ENCODE measurements at regions not wholly inside any gene's neighbourhood (a gene's known extent, or its start where the extent isn't known, plus 50 kb on each side); places are given as distances from the start of the nearest gene placed in this dataset.
"Not testable (repeated sequence)": the region's sequence is repeated elsewhere in the genome, so short reads cannot be mapped to it uniquely, and the experiment has no call there.

DNA sequence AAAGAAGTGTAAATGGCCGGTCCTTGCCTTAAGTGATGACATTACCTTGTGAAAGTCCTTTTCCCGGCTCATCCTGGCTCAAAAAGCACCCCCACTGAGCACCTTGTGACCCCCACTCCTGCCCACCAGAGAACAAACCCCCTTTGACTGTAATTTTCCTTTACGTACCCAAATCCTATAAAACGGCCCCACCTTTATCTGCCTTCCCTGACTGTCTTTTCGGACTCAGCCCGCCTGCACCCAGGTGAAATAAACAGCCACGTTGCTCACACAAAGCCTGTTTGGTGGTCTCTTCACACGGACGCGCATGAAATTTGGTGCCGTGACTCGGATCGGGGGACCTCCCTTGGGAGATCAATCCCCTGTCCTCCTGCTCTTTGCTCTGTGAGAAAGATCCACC is 112.4 kb downstream of the NPY start:
- DNase-seq: not testable (repeated sequence)

DNA sequence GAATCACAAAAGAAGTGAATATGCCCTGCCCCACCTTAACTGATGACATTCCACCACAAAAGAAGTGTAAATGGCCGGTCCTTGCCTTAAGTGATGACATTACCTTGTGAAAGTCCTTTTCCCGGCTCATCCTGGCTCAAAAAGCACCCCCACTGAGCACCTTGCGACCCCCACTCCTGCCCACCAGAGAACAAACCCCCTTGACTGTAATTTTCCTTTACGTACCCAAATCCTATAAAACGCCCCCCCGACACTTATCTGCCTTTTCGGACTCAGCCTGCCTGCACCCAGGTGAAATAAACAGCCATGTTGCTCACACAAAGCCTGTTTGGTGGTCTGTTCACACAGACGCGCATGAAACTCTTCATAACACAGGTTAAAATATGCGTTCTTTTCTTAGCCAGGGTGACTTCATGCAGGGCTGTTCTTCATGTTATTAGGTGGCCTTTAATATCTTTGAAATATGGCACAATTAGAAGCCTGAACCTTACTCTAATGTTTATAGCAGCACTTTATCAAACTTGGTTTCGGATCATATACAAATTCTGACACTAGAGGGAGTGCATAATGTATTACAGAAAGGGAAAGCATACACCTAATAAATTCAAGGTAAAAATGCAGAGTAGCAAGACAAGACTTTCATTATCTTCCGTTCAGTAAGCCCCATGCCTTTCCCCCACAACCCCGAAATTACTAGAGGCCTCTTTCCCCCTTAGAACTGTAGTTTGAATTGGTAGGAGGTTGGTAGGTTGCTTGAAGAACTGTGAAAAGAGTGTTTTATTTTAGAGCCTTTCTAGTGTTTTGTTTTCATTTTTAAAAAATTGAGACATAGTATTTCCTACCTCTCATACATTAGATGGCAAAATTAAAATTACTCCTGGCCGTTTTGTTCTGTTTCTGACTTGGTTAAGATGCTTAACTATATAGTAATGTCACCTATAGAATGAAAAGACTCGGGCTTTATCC is 117.9 kb downstream of the NPY start:
- DNase-seq: peak; percentile 8 to 43

DNA sequence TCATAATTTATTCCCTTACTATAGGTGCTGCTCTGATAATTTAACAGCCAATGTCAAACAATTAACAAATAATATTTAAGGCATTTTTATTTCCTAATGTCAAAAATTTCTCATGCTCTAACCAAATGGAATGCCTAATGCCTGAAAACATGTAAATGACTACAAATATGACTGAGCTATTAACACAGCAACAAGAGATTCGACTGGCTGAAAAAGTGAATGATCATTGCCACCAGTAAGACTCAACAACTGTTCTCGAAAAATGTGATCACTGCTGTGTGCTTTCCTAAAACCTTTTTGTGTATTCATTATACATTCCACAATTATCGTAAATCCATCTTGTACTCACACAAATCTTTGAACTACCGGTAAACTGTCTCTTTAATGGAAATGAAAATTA is 118.7 kb downstream of the NPY start:
- DNase-seq: no peak

DNA sequence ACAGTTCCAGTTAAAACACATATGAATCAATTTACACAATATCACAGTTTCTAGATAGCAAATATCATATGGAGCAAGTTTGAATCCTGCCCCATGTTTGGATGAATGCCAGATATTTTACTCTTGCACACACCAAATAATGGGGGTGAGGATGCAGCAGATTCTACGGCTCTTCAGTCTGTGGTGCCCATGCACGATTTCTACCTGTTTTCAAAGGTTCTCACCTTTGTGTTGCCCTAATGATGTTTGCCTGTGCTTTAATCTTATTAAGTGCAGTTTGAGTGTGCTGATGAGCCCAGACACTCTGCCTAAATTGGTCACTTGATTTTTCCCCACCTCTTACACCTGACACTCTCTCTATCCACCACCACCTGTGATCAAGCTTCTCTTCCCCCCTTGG is 119.6 kb downstream of the NPY start:
- DNase-seq: no peak

DNA sequence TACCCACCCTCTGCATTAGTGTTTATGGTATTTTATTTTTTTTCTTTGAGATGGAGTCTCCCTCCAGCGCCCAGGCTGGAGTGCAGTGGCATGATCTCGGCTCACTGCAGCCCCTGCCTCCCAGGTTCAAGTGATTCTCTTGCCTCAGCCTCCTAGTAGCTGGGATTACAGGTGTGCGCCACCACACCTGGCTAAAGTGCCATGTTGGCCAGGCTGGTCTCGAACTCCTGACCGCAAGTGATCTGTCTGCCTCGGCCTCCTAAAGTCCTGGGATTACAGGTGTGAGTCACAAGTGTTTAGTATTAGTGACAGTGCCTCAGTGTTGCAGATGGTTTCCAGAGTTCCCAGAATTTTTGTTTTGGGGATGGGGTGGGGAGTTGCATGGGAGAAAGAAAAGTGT is 120.3 kb downstream of the NPY start:
- DNase-seq: no peak

DNA sequence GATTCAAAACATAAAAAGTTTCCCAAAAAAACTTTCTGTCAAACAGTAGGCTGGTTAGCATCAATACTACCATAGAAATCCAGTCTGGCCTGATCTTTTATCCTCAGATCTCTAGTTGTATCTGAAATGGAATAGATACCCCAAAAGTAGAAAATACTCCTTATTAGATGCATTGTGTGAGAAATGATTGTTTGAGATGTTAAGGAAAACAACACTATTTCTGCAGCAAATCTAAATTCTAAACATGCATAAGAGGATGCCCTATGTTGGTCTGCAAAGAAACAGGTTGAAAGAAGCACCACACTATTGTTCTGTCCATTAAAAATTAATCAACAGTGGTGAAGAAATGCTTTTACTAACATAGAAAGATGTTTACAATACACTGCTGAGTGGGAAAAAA is 121.0 kb downstream of the NPY start:
- DNase-seq: no peak

DNA sequence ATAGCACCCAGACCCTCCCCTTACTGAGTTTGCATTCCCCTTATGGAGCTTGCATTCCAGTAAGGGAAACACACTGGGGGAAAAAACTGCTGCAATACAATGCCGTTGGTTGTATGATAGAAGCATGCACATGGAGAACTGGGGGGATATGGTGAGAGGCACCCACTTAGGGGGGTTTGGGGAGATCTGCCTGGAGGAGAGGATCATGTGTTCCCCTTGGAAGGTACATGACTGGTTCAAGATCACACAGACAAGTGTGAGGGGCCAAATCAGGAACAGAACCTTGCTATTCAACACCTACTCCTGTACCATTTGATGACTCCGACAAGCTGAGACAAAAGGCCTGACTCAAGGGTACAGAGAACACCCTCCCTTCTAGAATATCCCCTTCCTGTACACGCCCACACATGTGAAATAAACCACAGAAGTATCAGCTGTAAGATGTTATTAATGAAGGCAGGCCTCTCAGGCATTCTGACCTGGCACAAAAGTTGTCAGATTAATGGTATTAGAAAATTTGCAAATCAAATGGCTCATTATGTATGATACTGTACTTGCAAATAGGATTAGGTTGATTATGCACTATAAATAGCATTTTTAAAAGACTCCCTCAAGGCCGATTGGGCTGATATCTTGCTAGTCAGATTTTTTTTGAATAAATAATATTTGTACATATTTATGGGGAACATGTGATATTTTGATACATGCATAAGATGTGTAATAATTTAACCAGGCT is 122.2 kb downstream of the NPY start:
- peak in 1 of 2 experiments; percentile 16 for DNase-seq

DNA sequence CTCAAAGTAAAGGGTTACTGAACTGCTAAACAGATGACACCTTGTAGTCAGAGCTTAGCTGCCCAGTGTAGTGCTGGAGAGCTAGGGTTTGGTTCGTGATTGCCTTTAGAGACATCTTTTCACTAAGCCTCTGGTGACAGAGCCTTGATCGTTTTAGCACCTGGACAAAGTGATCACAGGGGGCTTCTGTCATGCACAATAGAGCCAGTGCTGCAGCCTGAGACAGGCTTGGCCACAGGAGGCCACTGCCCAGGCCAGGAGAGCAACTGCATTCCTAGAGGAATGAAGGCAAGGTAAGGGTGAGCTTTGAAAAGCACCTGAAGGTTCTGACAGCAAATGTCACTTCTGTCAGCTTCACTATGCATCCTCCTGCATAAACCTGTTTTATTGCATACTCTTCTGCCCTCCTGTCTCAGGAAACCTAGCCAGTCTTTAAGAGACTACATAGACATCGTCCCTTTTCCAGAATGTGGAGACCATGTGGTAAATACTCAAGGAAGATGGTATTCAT is 122.9 kb downstream of the NPY start:
- no peak for DNase-seq

DNA sequence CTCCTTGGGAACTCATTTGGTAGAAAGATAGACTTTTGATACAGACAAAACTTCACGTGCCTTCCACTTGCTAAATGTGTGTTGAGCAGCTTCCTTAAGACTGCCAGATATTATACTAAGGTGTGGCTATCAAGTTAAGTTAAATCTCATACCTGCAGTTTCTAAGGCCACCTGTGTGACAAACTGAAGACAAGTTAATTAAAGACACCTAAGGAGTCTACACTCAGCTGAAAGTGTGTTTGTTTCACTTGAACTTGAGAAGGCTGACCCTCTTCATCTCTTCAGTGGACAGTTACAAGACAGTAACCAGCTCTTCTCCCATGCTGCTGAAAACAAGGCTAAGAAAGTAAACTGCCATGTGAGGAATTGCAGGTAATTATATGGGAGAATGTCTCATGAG is 124.0 kb downstream of the NPY start:
- DNase-seq: no peak

DNA sequence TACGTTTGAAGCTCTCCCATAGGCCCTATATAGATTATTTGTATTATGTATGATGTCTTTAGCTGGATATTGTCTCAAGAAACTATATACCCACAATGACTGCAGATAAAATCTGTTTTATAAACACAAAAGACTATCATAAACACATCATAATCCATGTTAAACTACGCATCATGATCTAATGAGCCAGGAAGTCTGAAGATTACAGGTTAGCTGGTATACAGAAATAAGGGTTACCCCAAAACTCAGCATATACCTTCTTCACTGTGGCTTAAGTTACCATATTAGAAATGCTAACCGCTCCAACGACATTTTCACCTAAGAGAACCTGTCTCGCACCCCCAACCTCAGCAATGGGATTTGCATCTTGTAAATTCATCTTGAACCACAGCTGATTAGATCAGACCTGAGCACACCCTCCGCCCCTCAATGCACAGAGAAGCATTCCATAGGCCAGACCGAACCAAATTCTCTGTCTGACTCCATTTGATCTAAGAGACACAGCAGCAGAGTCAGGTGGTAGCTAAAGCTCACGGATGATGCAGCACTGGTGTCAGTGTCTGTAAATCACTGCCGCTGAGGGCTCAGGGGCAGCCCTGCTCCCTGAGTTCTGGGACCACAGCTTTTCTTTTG is 124.9 kb downstream of the NPY start:
- DNase-seq: no peak

DNA sequence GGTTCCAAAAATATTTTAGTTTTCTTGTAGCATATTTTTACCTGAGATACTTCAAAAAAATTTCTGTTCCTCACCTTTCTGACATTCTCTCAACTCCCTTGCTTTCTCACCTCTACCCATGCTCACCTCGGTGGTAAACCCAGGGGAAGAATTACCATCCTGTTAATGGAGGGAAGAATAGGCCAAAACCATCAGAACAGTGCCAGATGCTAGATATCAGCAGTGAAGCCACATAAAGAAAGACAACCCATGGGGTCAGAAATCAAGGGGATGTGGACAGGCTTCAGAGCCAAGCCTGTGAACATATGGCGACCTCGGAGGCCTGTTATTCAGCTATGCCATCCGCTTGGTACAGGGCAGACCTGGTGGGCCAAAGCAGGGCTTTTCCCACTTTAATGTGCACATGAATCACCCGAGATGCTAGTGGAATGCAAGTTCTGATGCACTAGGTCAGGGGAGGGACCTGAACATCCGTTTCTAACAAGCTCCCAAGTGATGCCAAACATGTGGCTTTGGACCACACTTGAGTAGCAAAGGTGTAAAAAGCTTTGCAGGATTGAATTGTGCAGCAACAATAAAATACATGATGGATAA is 125.5 kb downstream of the NPY start:
- no peak for DNase-seq

DNA sequence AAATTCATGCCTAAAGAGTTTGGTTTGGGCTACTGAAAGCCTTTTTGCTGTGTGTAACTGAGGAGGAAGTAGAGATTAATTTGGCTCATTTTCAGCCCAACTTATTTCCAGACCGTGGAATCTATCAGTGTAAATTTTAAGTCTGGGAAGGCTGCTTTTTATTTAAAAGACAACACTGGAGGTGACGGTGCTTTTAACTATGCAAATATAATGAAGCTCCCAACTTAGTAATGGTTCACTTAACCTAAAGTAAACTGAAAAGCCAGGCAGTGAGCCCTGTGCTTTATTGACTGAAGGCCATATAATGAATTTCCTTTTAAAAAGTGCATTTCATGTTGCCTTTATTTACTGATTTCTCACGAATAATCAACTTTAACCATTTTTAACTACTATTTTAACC is 127.2 kb downstream of the NPY start:
- no peak for DNase-seq

DNA sequence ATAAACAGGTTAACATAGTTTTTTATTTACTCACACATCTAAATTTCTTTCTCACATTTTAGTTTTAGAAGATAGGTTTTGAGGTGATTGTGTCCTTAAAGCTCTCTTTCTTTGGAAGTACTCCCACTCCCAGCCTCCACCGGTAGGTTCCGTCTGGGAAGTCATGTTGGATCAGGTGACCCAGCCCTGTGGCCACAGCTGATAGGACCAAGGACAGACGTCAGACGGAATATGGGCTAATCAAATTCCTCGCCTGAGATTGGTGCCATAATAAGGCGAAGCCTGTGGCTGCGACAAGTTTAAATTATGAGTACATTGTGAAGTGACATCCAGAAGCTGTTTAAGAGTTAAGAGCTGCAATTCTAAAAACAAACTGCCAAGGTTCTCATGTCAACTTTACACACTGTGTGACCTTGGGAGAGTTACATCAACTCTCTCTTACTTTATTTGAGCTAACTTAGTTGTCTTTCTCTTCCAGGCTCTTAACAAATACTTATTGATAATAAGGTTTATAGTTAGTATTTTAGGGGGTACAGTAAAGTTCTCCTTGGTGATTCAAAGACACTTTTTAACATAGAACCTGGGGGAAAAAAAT is 133.6 kb downstream of the NPY start:
- no peak for DNase-seq

DNA sequence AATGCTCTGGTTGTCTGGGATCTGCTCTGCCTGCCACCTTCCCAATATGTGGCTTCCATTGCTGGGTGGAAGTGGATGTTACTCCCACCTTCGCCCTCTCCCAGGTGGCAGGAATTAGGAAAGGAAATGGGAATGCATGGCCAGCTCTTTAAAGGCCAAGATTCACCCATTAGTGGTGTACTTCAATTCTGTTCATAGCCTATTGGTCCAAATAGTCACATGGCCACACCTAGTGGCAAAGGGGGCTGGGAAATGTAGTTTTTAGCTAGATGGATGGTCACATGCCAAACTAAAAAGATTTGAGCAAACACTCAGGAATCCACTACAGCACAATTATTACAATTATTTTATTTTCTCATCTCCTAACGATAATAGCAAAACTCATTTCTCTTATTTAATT is 135.1 kb downstream of the NPY start:
- DNase-seq: peak in 1 of 2 experiments; percentile 3

DNA sequence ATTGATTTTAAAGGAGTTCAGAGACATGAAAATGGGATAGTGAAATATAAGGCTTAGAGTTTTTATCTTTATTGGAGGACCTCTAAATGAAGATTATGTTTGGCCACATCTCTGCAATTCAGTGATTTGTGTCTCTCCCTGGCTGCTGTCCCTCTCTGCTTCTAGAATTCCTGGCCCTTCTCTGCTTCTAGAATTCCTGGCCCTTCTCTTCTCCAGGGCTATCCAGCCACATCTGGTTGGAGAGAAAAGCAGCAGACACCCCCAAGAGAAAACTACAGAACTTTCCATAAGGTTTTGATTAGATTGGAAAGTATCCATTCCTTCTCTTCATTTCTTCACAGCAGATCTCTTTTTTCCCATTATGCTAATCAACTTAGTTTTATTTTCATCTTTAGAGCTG is 135.5 kb downstream of the NPY start:
- no peak for DNase-seq

DNA sequence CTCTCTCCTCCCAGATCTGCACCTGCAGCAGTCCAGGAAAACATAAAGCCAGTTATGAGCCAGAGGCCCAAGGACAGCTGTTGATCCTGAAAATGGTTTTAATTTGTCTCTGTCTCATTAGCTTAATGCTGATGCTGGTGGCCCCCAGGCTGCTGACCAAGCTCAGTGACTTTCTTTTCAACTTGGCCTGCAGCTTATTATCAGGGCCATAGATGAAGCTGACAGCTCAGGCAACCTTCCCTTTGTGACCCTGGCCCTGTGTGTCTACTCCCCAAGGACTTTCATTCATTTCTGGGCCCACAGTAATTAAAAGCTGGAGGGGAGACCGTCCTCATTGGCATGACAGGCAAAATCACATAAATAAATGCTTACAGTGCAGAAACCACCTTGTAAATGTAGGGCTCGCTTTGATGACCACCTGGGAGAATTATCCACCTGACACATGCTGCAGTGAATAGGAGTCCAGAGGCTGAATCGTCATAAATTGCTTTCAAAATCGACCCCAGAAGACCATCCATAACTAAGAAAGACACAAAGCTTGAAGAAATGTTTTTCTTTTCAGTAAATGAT is 138.5 kb downstream of the NPY start:
- DNase-seq: no peak

DNA sequence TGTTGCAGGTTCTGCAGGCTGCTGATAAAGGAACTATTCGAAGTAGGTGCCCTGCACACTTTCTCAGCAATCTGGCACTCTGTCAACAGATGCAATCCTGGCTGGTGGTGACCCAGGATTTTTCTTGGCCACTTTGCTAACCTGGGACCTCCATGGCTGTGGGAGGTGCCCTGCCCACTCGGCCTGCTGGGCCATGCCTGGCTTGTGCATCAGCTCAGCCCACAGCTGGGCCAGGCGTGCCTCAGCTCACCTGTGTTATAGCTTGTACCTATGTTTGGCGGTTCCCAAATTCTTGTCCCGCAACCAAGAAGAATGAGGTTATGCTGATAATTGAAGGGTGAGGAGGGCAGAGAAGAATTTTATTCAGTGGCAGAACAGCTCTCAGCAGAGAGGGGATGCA is 141.7 kb downstream of the NPY start:
- no peak for DNase-seq

DNA sequence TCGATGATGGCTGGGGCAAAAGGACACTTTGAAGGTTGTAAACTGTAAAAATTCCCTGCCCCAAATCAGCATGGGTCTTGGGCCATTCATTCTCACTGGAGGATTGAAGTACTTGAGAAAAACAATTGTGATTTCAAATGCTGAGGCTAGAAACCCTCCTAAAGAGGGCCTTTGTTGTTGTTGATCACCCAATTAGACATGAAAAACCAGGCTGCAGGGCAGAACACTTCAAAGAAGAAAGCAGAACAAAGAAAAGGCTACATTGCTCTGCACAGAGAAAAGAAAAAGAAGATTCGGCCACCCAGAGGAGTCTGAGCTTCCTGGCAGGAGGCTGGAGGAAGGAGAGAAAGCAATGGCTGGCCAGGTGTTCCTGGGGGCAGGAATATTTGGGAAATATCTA is 143.1 kb downstream of the NPY start:
- no peak for DNase-seq

DNA sequence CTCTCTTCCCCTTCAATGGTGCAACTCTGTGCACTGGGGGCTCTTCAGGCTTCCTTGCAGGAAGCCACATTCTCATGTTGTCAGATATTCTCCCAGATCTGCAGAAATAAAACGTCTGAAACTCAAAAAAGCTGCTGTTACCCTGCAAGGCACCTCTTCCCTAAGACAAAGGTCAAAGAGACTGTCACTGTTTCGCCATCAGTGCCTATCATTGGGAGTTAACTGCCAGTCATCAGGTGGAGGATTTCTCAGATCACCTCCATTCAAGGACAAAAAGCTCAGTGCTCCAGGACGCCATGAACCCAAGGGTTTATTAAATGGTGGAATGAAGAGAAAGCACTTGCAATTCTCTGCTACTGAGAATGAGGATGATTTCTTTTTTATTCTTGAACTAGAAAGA is 144.6 kb upstream of the PALS2 start:
- no peak for DNase-seq

DNA sequence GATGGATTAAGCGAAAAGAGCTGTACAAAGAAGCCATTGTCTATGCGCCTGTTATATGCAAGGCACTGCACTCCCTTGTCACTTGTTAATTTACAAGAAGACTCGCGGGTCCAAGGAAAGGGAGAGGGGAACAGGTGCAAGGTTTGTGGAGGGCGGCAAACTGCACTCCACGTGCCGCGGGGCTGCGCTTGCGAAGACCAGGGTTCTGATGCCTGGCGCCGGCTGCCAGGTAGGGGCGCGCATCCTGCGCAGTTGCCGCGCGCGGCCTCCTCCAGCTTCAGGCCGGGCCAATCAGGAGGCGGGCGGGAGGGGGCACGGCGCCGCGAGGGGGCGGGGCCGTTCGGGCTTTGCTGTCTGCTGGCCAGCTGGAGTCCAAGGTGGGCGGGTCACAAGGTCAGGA is 140.6 kb upstream of the PALS2 start:
- no peak for DNase-seq

DNA sequence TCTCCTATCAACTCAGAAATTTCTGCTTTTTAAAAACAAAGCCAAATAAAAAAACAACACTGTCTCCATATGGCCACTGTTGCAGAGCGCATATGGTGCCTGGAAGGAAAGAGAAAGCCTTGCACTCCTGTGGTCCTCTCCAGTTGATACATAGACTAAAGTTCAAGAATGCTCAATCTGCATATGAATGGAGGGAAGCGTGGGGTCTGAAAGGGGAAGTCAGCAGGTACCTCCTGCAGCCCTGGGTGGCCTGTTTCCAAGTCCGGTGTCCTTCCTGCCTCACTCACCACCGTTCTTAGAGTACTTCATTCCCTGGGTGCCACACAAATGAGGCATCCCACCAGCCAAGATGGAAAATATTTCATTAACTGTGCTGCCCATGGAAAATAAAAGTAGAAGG is 138.3 kb upstream of the PALS2 start:
- no peak for DNase-seq
